SK-N-SH treated with all-trans-retinoic acid at 6 μM for 48 hours (cell line): ENCODE measurements at regions not wholly inside any gene's neighbourhood (a gene's known extent, or its start where the extent isn't known, plus 50 kb on each side); places are given as distances from the start of the nearest gene placed in this dataset.

Source experiments
- ARNTL ChIP-seq: fragments of 450-650 bp; formaldehyde crosslinking; IDR thresholded peaks from 2 replicates; pipeline ENCODE4 v1.5.0; 2020; ENCODE audit warnings: low read depth, mild to moderate bottlenecking, moderate library complexity, borderline replicate concordance
- CREB5 ChIP-seq: fragments of 250-450 bp; sonication (Bioruptor Pico); IDR thresholded peaks from 2 replicates; pipeline ENCODE4 v1.5.1; 2020; ENCODE audit warnings: low read depth, mild to moderate bottlenecking, moderate library complexity
- ISL1 ChIP-seq: fragments of 250-450 bp; sonication (Bioruptor Pico); IDR thresholded peaks from 2 replicates; pipeline ENCODE4 v2.1.2; 2022; ENCODE audit warnings: mild to moderate bottlenecking, moderate library complexity
- PATZ1 ChIP-seq: fragments of 250-450 bp; sonication (Bioruptor Pico); IDR thresholded peaks from 2 replicates; pipeline ENCODE4 v1.8.0; 2020; ENCODE audit warnings: mild to moderate bottlenecking, moderate library complexity, borderline replicate concordance
- RARB ChIP-seq: fragments of 250-450 bp; sonication (Bioruptor Pico); IDR thresholded peaks from 2 replicates; pipeline ENCODE4 v1.8.0; 2021; ENCODE audit warnings: mild to moderate bottlenecking, moderate library complexity
- ZNF565 ChIP-seq: fragments of 450-650 bp; formaldehyde crosslinking; conservative IDR thresholded peaks from 2 replicates; pipeline ENCODE4 v1.5.0; 2020; ENCODE audit warnings: low read depth, mild to moderate bottlenecking, moderate library complexity
- ZNF8 ChIP-seq: fragments of 450-650 bp; formaldehyde crosslinking; IDR thresholded peaks from 2 replicates; pipeline ENCODE4 v1.5.0; 2020; ENCODE audit warnings: mild to moderate bottlenecking, moderate library complexity

- TF ChIP-seq ZNF8 (CRISPR knock-in tag) (no peak), CREB5 (CRISPR knock-in tag) (no peak), ZNF565 (CRISPR knock-in tag) (no peak), PATZ1 (CRISPR knock-in tag) (no peak), ISL1 (no peak), ARNTL (CRISPR knock-in tag) (no peak), RARB (CRISPR knock-in tag) (no peak)
Observed at GRCh38 chr6:141610741-141611140, 522.0 kb upstream of the GJE1 start.
